GM12864 (cell line): ENCODE measurements at regions not wholly inside any gene's neighbourhood (a gene's known extent, or its start where the extent isn't known, plus 50 kb on each side); places are given as distances from the start of the nearest gene placed in this dataset.

ENCODE experiments used
- DNase-seq: peaks from one replicate; pipeline ENCODE4 v3.0.0-alpha.2; 2011; ENCODE audit warnings: low read depth
- H3K4me3 ChIP-seq: 2 replicates; pipeline ENCODE4 v1.5.1; 2011; ENCODE audit warnings: mild to moderate bottlenecking, low read depth, low read length, control low read depth
- TF ChIP-seq, protein P1 (sequence below): IDR thresholded peaks from 2 replicates; pipeline ENCODE4 v1.5.1; 2011; ENCODE audit warnings: low read depth, mild to moderate bottlenecking, moderate library complexity, low read length, control low read depth, inconsistent platforms; ENCODE audit errors: missing control alignments

DNA sequence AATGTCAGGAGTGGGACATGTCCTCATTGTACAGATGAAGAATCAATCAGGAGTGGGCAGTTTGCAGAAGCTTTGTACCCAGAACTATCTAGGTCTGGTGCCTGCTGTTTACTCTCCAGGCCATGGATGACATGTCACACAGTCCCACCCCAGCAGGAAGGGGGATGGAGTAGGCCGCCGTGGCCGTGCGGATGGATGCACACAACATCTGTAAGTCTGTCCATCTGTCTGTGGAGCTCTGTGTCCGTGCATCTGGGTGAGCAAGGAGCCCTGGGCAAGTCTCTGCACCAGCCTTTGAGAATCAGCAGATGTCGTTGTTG is 311.5 kb upstream of the IRX4 start:
- DNase-seq: no peak
- TF ChIP-seq, protein P1, sequence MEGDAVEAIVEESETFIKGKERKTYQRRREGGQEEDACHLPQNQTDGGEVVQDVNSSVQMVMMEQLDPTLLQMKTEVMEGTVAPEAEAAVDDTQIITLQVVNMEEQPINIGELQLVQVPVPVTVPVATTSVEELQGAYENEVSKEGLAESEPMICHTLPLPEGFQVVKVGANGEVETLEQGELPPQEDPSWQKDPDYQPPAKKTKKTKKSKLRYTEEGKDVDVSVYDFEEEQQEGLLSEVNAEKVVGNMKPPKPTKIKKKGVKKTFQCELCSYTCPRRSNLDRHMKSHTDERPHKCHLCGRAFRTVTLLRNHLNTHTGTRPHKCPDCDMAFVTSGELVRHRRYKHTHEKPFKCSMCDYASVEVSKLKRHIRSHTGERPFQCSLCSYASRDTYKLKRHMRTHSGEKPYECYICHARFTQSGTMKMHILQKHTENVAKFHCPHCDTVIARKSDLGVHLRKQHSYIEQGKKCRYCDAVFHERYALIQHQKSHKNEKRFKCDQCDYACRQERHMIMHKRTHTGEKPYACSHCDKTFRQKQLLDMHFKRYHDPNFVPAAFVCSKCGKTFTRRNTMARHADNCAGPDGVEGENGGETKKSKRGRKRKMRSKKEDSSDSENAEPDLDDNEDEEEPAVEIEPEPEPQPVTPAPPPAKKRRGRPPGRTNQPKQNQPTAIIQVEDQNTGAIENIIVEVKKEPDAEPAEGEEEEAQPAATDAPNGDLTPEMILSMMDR: no peak
- H3K4me3 ChIP-seq: no peak overlapping the region

DNA sequence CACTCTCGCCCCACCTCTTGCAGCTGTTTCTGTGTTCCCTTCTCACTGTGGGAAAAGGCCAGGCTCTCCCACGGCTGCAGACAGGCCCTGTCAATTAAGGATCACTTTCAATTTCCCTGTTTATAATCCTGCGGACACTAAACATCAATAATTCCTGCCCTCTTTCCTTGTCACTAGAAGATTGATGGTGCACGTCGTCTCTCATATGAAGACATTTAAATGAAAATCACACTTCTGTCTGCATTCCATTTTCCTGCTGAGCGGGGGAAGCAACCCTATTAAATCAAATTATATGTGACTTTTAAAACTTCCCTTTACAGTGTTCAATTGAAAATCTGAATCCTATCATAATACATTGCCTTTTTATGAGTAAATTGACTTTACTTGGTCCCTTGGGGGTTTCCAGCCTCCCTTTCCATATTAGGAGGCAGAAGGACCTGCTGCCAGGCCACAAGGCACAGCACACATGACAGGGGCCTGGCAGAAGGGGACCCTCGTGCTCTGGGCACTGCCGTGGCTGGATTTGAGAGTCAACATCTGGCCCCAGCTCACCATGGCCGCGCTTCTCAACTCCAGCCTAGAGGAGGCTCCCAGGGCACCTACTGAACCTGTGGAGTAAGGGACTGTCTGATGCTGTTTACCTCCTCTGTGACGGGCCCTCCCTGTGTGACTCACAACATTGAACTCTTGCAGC is 311.0 kb upstream of the IRX4 start:
- TF ChIP-seq, protein P1: no peak

DNA sequence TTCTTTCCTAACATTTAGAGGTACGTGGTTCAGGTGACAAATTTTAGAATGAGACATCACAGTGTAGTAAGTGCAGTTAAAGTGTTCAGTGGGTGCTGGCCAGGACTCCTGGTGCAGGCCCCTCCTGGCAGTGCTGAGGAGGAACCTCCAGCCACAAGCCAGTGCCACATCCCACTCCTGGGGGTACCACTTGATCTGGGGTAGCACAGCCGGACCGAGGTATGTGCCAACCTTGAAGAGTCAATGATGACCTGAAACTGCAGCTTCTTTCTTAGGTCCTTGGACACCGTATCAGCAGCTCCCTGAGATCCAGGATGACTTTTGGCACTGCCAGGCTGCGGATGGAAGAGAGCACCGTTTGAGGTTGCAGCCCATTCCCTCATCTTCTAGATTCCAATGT is 310.4 kb upstream of the IRX4 start:
- TF ChIP-seq, protein P1: no peak
- H3K4me3 ChIP-seq: no peak overlapping the region
- no peak for DNase-seq

More for the DNA sequence above, 311.0 kb upstream of the IRX4 start:
- H3K4me3 ChIP-seq: no peak overlapping the region
- DNase-seq: no peak

DNA sequence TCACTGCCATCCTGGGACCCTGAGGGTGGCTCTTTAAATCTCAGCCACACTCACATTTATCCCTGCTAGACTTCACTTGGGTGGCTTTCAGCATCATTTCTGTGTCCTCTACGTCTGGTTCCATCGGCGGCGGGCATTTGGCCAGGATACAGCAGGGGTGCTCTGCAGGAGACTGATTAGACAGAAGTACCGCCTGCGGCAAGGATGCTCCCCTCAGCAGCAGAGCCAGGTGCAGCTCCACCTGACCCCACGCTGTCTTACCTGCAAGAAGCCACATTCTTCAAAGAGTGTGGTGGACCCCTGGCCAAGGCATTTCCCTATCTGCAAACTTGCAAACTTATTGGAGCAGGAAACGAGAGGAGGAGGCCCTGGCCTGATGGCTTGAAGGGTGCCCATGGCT is 309.8 kb upstream of the IRX4 start:
- no peak overlapping the region for H3K4me3 ChIP-seq
- TF ChIP-seq, protein P1: no peak
- no peak for DNase-seq

DNA sequence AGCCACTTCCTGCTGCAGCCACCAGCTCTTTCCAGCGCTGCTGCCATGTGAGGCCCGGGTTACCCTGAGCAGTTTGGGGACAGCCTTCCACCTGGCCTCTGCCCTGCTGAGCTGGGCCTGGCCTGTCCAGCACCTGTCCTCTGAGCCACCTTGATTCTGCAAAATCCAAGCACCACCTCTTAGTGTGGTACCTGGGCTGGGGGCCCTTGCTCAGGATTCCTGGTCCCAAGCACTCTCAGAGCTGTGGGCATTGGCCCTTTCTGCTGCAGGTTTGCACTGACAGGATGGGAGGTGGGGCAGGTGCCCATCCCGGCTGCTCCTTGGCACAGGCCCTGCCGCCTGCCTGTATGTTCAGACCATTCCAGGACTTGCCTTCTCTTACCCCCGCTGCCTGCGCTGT is 309.2 kb upstream of the IRX4 start:
- H3K4me3 ChIP-seq: no peak overlapping the region
- TF ChIP-seq, protein P1: no peak
- DNase-seq: no peak

DNA sequence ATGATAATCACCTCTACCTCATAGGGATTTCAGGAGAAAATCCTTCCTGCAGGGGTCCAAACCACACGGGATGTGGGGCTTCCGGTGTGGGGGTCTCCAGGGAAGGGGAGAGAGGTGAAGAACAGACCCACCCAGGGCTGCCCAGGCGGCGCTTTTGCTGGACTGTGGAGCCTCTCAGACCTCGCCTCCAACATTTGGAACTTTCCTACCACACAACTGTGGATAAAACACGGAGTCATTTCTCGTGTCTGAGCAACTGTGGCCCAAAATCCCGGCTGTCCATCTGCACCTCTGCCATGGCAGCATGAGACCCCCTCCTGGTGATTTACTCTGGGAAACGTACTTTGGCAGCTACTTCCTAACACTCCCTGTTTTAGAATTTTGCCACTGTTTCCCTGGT is 307.8 kb upstream of the IRX4 start:
- TF ChIP-seq, protein P1: no peak
- H3K4me3 ChIP-seq: no peak overlapping the region
- DNase-seq: no peak

DNA sequence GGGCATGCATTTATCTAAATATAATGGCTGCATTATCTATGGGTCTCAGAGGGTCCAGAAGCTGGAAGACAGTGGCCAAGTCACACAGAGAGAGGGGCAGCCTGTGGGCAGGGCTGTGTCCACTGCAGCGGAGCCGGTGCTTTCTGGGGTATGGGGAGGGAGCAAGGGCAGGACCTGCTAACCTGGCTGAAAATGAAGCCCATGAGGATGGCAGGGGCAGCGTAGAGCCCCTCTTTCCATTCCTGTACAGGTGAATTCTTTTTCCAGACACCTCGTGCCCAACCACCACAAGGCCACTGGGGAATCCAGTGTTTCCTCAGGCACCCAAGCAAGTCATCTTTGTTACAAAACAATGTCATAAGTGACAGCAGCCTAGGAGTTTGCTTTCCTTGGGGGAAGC is 305.9 kb upstream of the IRX4 start:
- DNase-seq: no peak
- H3K4me3 ChIP-seq: no peak overlapping the region
- TF ChIP-seq, protein P1: no peak
